Stimulated activated naive CD4-positive, alpha-beta T cell (primary cell): ENCODE measurements at regions not wholly inside any gene's neighbourhood (a gene's known extent, or its start where the extent isn't known, plus 50 kb on each side); places are given as distances from the start of the nearest gene placed in this dataset.
A peak's percentile ranks its signal among the peaks of the same experiment; 100 is the strongest.

Source experiments
- DNase-seq, 6 experiments: peaks; one replicate each; lab custom pipeline; 2025; lab: John Stamatoyannopoulos, UW

- DNase-seq = no peak
These were observed 98.4 kb upstream of the PAPOLG start for GRCh38 chr2:60657673-60658072.

- DNase-seq = no peak
These were observed 97.0 kb upstream of the PAPOLG start for GRCh38 chr2:60659026-60659425.

GRCh38 chr2:60661073-60661738 is 94.9 kb upstream of the PAPOLG start:
- no peak for DNase-seq

GRCh38 chr2:60662781-60663180 is 93.3 kb upstream of the PAPOLG start:
- no peak for DNase-seq

- no peak for DNase-seq
These were observed 84.1 kb upstream of the PAPOLG start for GRCh38 chr2:60671966-60672365.

GRCh38 chr2:60674524-60675165 is 81.4 kb upstream of the PAPOLG start:
- peak; percentile 19 to 72 (median 60) for DNase-seq

- no peak for DNase-seq
These were observed 80.8 kb upstream of the PAPOLG start for GRCh38 chr2:60675301-60675700.

GRCh38 chr2:60676706-60677330 is 79.2 kb upstream of the PAPOLG start:
- DNase-seq = no peak

GRCh38 chr2:60677356-60677755 is 78.7 kb upstream of the PAPOLG start:
- no peak for DNase-seq

- DNase-seq = no peak
These were observed 77.5 kb upstream of the PAPOLG start for GRCh38 chr2:60678551-60678950.

- DNase-seq = no peak
These were observed 76.9 kb upstream of the PAPOLG start for GRCh38 chr2:60679036-60679780.

- DNase-seq = no peak
These were observed 62.5 kb upstream of the PAPOLG start for GRCh38 chr2:60693551-60693950.

GRCh38 chr2:60695793-60696192 is 60.3 kb upstream of the PAPOLG start:
- no peak for DNase-seq

GRCh38 chr2:60699617-60700016 is 56.5 kb upstream of the PAPOLG start:
- no peak for DNase-seq

GRCh38 chr2:60706021-60706420 is 50.0 kb upstream of the PAPOLG start:
- no peak for DNase-seq
